PC-3 (cell line): ENCODE measurements at regions not wholly inside any gene's neighbourhood (a gene's known extent, or its start where the extent isn't known, plus 50 kb on each side); places are given as distances from the start of the nearest gene placed in this dataset.
A peak's percentile ranks its signal among the peaks of the same experiment; 100 is the strongest.

Source experiments
- ATAC-seq: fragments of 200-7000 bp; cut with Tn5 transposase; 2 replicates; pipeline ENCODE4 v1.9.1; 2020; ENCODE audit warnings: mild to moderate bottlenecking, moderate library complexity
- BruUV-seq: library from RNA; stranded (reverse); fragments of 400-500 nt; replicated peaks from 2 replicates; lab custom pipeline; 2021; lab: Mats Ljungman, UMichigan
- CTCF ChIA-PET: fragments of 300-600 bp; sonication (Branson Sonifier 250); formaldehyde crosslinking; loops from one replicate; lab custom pipeline; 2022; ENCODE audit warnings: antibody characterized with exemption; lab: Charles Lee
- POLR2A ChIA-PET: fragments of 300-600 bp; sonication (Branson Sonifier 250); formaldehyde crosslinking; loops from one replicate; lab custom pipeline; 2022; ENCODE audit warnings: antibody characterized with exemption; ENCODE audit not compliant: unreplicated experiment; lab: Charles Lee
- DNase-seq: peaks from one replicate; pipeline ENCODE4 v3.0.0-alpha.2; 2015
- H2AFZ ChIP-seq: fragments of 300-600 bp; sonication (generic); 2 replicates; pipeline ENCODE4 v1.6.0; 2016; ENCODE audit warnings: antibody characterized with exemption, low read length
- H3F3A ChIP-seq: fragments of 300-600 bp; sonication (generic); one replicate; pipeline ENCODE4 v1.6.0; 2017; ENCODE audit warnings: antibody characterized with exemption, low read length, control low read depth, mild to moderate bottlenecking; ENCODE audit not compliant: unreplicated experiment
- H3K27ac ChIP-seq: fragments of 300-600 bp; sonication (generic); 2 replicates; pipeline ENCODE4 v1.5.1; 2016; ENCODE audit warnings: mild to moderate bottlenecking, low read length
- H3K27me3 ChIP-seq: fragments of 300-600 bp; sonication (generic); 2 replicates; pipeline ENCODE4 v1.6.1; 2016; ENCODE audit warnings: low read length, mixed read lengths
- H3K36me3 ChIP-seq: fragments of 300-600 bp; sonication (generic); 2 replicates; pipeline ENCODE4 v1.6.1; 2016; ENCODE audit warnings: low read depth, mixed run types, low read length, mixed read lengths
- H3K4me1 ChIP-seq: fragments of 300-600 bp; sonication (generic); 2 replicates; pipeline ENCODE4 v1.5.1; 2016; ENCODE audit warnings: low read length; ENCODE audit not compliant: insufficient read depth
- H3K4me2 ChIP-seq: fragments of 300-600 bp; sonication (generic); 2 replicates; pipeline ENCODE4 v1.6.0; 2016; ENCODE audit warnings: low read length
- H3K4me3 ChIP-seq: fragments of 300-600 bp; sonication (generic); 2 replicates; pipeline ENCODE4 v1.5.1; 2016; ENCODE audit warnings: mild to moderate bottlenecking, low read length, mixed read lengths
- H3K79me2 ChIP-seq: fragments of 300-600 bp; sonication (generic); 2 replicates; pipeline ENCODE4 v1.6.1; 2017; ENCODE audit warnings: low read length, mixed read lengths
- H3K9ac ChIP-seq: fragments of 300-600 bp; sonication (generic); 2 replicates; pipeline ENCODE4 v1.6.0; 2016; ENCODE audit warnings: mild to moderate bottlenecking, low read length
- H3K9me2 ChIP-seq: fragments of 300-600 bp; sonication (generic); replicated peaks from 2 replicates; pipeline ENCODE4 v1.6.1; 2016; ENCODE audit warnings: mixed run types, low read length, mixed read lengths
- H3K9me3 ChIP-seq: fragments of 300-600 bp; sonication (generic); 2 replicates; pipeline ENCODE4 v1.6.1; 2016; ENCODE audit warnings: low read length, mixed read lengths
- H4K20me1 ChIP-seq: fragments of 300-600 bp; sonication (generic); 2 replicates; pipeline ENCODE4 v1.6.1; 2016; ENCODE audit warnings: low read length, mixed read lengths
- EZH2 ChIP-seq: fragments of 300-600 bp; sonication (generic); IDR thresholded peaks from one replicate; pipeline ENCODE4 v1.6.1; 2017; ENCODE audit warnings: antibody characterized with exemption, mild to moderate bottlenecking, low read length; ENCODE audit not compliant: unreplicated experiment
- EZH2phosphoT487 ChIP-seq: fragments of 300-600 bp; sonication (generic); IDR thresholded peaks from 2 replicates; pipeline ENCODE4 v1.6.1; 2018; ENCODE audit warnings: mild to moderate bottlenecking, antibody characterized with exemption, low read length, borderline replicate concordance
- intact Hi-C: fragments of 100-400 bp; cut with micrococcal nuclease; formaldehyde crosslinking; loops from 2 replicates; pipeline ENCODE4 v1.9.0; 2023
- TF ChIP-seq, protein P1 (sequence below): fragments of 300-600 bp; sonication (generic); conservative IDR thresholded peaks from 2 replicates; pipeline ENCODE4 v1.5.1; 2017; ENCODE audit warnings: antibody characterized with exemption, low read depth, mild to moderate bottlenecking, low read length

DNA sequence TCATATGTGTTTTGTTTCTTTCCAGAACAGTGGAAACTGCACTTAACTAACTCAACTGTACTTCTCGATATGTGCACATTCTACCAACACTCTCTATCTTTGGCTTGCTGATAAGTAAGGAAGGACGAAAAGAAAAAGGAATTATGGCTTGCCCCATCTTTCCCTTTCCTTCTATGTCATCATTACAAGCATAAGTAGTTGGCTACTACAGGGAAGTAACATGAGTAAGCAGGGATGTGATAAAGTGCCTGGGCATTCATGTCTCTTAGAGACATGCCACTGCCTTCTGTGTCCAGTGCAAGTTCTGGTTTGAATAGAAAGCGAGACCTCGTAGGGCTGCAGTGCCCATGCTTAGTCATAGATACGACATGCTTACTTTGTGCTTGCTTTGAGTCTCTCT lies 342.5 kb downstream of the ETS1 start:
- no peaks in the 10 kb centered on the region for H3K9me3 ChIP-seq
- H3K36me3 ChIP-seq: no peaks in the 10 kb centered on the region
- no peak overlapping the region for H2AFZ ChIP-seq
- no peaks in the 10 kb centered on the region for H3K9me2 ChIP-seq
- ATAC-seq (no peak), DNase-seq (peak; percentile 2)
- CTCF ChIA-PET: no interaction called here
- H4K20me1 ChIP-seq: no peaks in the 10 kb centered on the region
- H3K4me1 ChIP-seq: no peaks in the 10 kb centered on the region
- POLR2A ChIA-PET: no interaction called here
- H3K27ac ChIP-seq: no peak overlapping the region
- no peaks in the 10 kb centered on the region for H3K79me2 ChIP-seq
- no TSS peak for BruUV-seq
- no peak overlapping the region for H3K4me3 ChIP-seq
- H3K4me2 ChIP-seq: no peak overlapping the region
- no peaks in the 10 kb centered on the region for H3K27me3 ChIP-seq
- no peaks in the 10 kb centered on the region for H3F3A ChIP-seq
- intact Hi-C loops: no loop called here
- TF ChIP-seq EZH2phosphoT487 (no peak), EZH2 (no peak)
- TF ChIP-seq, protein P1, sequence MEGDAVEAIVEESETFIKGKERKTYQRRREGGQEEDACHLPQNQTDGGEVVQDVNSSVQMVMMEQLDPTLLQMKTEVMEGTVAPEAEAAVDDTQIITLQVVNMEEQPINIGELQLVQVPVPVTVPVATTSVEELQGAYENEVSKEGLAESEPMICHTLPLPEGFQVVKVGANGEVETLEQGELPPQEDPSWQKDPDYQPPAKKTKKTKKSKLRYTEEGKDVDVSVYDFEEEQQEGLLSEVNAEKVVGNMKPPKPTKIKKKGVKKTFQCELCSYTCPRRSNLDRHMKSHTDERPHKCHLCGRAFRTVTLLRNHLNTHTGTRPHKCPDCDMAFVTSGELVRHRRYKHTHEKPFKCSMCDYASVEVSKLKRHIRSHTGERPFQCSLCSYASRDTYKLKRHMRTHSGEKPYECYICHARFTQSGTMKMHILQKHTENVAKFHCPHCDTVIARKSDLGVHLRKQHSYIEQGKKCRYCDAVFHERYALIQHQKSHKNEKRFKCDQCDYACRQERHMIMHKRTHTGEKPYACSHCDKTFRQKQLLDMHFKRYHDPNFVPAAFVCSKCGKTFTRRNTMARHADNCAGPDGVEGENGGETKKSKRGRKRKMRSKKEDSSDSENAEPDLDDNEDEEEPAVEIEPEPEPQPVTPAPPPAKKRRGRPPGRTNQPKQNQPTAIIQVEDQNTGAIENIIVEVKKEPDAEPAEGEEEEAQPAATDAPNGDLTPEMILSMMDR: no peak
- H3K9ac ChIP-seq: no peak overlapping the region

- H2AFZ ChIP-seq: no peak overlapping the region
- no peaks in the 10 kb centered on the region for H3K9me3 ChIP-seq
- ChIA-PET CTCF (no interaction called here), POLR2A (no interaction called here)
- ATAC-seq (no peak), DNase-seq (no peak)
- H3K36me3 ChIP-seq: no peaks in the 10 kb centered on the region
- H3F3A ChIP-seq: no peaks in the 10 kb centered on the region
- BruUV-seq: no TSS peak
- H3K4me3 ChIP-seq: no peak overlapping the region
- no peak overlapping the region for H3K4me2 ChIP-seq
- TF ChIP-seq EZH2phosphoT487 (no peak), EZH2 (no peak)
- TF ChIP-seq, protein P1: no peak
- no peaks in the 10 kb centered on the region for H3K4me1 ChIP-seq
- H3K79me2 ChIP-seq: no peaks in the 10 kb centered on the region
- H3K27me3 ChIP-seq: no peaks in the 10 kb centered on the region
- no peak overlapping the region for H3K9ac ChIP-seq
- H4K20me1 ChIP-seq: no peaks in the 10 kb centered on the region
- intact Hi-C loops: no loop called here
- no peaks in the 10 kb centered on the region for H3K9me2 ChIP-seq
- H3K27ac ChIP-seq: no peak overlapping the region
These were observed 344.9 kb downstream of the ETS1 start for GRCh38 chr11:128242451-128242850.

- Histone ChIP-seq H3K4me1 (no peaks in the 10 kb centered on the region), H3F3A (no peaks in the 10 kb centered on the region), H4K20me1 (no peaks in the 10 kb centered on the region), H3K4me2 (no peak overlapping the region), H3K27ac (no peak overlapping the region), H2AFZ (no peak overlapping the region), H3K9me2 (no peaks in the 10 kb centered on the region), H3K9ac (no peak overlapping the region), H3K4me3 (no peak overlapping the region), H3K79me2 (no peaks in the 10 kb centered on the region), H3K36me3 (no peaks in the 10 kb centered on the region), H3K27me3 (no peaks in the 10 kb centered on the region), H3K9me3 (no peaks in the 10 kb centered on the region)
- CTCF ChIA-PET: no interaction called here
- TF ChIP-seq, protein P1: no peak
- no peak for TF ChIP-seq EZH2phosphoT487
- TF ChIP-seq EZH2: no peak
- BruUV-seq: no TSS peak
- POLR2A ChIA-PET: no interaction called here
- intact Hi-C loops: no loop called here
- no peak for DNase-seq
- no peak for ATAC-seq
These were observed 346.8 kb downstream of the ETS1 start for GRCh38 chr11:128240546-128240945.
